ENCODE measurements at regions not wholly inside any gene's neighbourhood (a gene's known extent, or its start where the extent isn't known, plus 50 kb on each side); places are given as distances from the start of the nearest gene placed in this dataset.

DNA sequence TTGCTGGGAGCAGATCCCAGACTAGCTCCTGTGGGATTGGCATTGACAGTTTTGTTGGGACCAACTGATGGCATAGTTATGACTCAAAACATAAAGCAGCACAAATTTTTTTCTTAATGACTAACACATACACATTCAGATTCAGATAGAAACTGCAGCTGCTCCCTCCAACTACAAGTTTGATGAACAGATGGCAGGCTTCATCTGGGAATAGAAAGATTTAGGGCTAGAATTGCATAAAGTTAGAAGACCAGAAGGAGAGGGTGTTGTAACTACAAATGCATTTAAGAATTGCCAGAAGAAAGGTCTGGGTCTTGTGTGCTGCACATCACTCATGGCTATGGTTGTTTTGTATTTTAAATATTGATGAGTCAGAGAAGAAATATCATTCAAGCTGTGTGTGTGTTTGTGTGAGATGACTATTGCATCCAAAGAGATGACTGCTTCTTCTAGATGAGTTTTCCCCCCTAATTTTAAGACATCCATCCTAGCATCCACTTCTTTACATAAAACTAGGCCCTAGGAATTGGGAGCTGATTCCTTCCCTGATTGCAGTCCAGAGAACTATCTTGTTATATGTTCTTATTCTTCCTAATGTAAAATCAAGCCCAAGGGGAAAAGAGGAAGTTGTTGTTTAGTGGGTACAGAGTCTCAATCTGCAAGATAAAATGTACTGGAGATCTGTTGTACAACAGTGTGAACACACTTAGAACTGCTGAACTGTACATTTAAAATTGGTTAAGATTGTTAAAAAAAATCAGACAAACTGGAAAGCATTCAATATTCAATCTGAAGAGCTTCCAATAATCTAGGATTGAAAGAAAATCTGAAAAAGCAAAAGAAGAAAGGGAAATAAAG, 175.1 kb downstream of the PARM1 start:
- no peaks in the 10 kb centered on the region for H3K4me1 ChIP-seq (ENCODE audit: insufficient read depth, low read length)
- H3K9me3 Mint-ChIP-seq: no peaks in the 10 kb centered on the region
- H3K27ac Mint-ChIP-seq: no peak overlapping the region
- no peaks in the 10 kb centered on the region for H3K27me3 ChIP-seq (ENCODE audit: control insufficient read depth in 1 of 2, insufficient read depth in 2 of 2, low read length in 2 of 2)
- no peak for ATAC-seq (ENCODE audit: poor library complexity)
- no peaks in the 10 kb centered on the region for H3K4me1 Mint-ChIP-seq (ENCODE audit: low read depth)
- CTCF ChIA-PET: no interaction called here
- H3K36me3 ChIP-seq (ENCODE audit: insufficient read depth, low read length): no peaks in the 10 kb centered on the region
- no peaks in the 10 kb centered on the region for H3K27me3 Mint-ChIP-seq
- POLR2A ChIA-PET: no interaction called here
- TF ChIP-seq, protein P1, sequence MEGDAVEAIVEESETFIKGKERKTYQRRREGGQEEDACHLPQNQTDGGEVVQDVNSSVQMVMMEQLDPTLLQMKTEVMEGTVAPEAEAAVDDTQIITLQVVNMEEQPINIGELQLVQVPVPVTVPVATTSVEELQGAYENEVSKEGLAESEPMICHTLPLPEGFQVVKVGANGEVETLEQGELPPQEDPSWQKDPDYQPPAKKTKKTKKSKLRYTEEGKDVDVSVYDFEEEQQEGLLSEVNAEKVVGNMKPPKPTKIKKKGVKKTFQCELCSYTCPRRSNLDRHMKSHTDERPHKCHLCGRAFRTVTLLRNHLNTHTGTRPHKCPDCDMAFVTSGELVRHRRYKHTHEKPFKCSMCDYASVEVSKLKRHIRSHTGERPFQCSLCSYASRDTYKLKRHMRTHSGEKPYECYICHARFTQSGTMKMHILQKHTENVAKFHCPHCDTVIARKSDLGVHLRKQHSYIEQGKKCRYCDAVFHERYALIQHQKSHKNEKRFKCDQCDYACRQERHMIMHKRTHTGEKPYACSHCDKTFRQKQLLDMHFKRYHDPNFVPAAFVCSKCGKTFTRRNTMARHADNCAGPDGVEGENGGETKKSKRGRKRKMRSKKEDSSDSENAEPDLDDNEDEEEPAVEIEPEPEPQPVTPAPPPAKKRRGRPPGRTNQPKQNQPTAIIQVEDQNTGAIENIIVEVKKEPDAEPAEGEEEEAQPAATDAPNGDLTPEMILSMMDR (IDR thresholded peaks at IDR 0.05): no peak
- H3K9me3 ChIP-seq (ENCODE audit: control insufficient read depth in 1 of 2, insufficient read depth in 1 of 2, low read length in 2 of 2): no peaks in the 10 kb centered on the region
- H3K36me3 Mint-ChIP-seq (ENCODE audit: low read depth): no peaks in the 10 kb centered on the region
- no peak overlapping the region for H3K27ac ChIP-seq (ENCODE audit: low read depth in 1 of 2, low read length in 2 of 2)
- no peak overlapping the region for H3K4me3 Mint-ChIP-seq
- no peak overlapping the region for H3K4me3 ChIP-seq (ENCODE audit: low read length)
- no peak for DNase-seq
- intact Hi-C loops (cut with DNase I, micrococcal nuclease): no loop called here

DNA sequence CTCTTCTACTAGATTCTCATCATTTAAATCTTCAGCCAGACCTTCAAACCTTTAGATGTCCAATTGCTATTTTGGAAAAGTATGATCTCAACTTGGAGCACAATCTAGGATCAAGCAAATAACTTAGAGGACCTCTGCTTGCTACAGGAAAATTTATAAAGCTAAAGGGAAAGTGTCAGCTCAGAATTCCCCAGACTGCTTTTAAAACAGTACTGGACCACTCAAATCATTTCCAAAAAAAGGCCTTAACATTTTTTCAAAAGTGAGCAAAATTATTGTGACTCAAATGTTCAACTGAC, 169.8 kb downstream of the PARM1 start:
- Histone ChIP-seq H3K9me3 (ENCODE audit: control insufficient read depth in 1 of 2, insufficient read depth in 1 of 2, low read length in 2 of 2) (peaks cover 5 to 9% of the 10 kb centered on the region in 2 experiments), H3K4me1 (ENCODE audit: insufficient read depth, low read length) (no peaks in the 10 kb centered on the region), H3K27me3 (ENCODE audit: control insufficient read depth in 1 of 2, insufficient read depth in 2 of 2, low read length in 2 of 2) (no peaks in the 10 kb centered on the region), H3K36me3 (ENCODE audit: insufficient read depth, low read length) (no peaks in the 10 kb centered on the region), H3K27ac (ENCODE audit: low read depth in 1 of 2, low read length in 2 of 2) (no peak overlapping the region), H3K4me3 (ENCODE audit: low read length) (no peak overlapping the region)
- Mint-ChIP-seq H3K9me3 (peaks cover 15% of the 10 kb centered on the region), H3K27me3 (no peaks in the 10 kb centered on the region), H3K4me1 (ENCODE audit: low read depth) (no peaks in the 10 kb centered on the region), H3K4me3 (no peak overlapping the region), H3K36me3 (ENCODE audit: low read depth) (no peaks in the 10 kb centered on the region), H3K27ac (no peak overlapping the region)
- intact Hi-C loops (cut with DNase I, micrococcal nuclease): no loop called here
- ChIA-PET POLR2A (no interaction called here), CTCF (no interaction called here)
- ATAC-seq (ENCODE audit: poor library complexity) (no peak), DNase-seq (no peak)
- TF ChIP-seq, protein P1 (IDR thresholded peaks at IDR 0.05): no peak

DNA sequence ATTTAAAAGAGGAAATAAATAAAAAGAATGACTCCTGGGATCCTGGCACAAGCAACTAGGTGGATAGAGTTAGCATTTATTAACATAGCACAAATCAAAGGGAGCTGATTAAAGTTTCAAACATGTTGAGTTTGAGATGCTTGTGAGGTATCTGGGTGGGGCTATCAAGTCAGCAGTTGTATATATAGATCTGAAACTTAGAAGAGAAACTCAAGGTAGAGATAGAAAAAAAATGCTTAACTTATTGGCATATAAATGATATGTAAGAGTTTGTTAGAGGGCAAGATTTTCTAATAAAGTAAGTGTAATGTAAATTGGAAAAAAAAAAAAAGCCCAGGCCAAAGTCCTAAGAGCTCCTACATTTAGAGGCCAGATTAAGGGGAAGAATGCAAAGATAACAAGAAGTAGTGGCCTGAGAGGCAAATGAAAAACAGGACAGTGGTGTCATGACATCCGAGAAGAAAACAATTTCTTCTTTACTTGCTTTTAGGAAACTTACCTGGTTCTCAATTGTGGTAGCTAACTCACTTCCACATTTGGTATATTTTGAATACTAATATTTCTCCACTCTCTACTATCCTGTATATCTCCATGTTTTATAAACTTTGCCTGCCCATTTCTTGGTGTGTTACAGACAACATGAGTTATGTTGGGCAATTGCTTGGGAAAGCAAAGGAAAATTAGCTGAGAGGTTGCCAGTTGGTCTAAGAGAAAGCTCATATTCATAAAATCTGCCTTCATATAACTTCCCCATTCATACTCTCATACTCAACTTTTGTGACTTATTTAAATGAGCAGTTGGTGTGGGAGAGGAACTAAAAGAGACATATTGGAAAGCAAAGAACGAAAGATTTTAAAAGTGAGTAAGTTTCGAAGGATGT, 169.2 kb downstream of the PARM1 start:
- Histone ChIP-seq H3K27me3 (ENCODE audit: control insufficient read depth in 1 of 2, insufficient read depth in 2 of 2, low read length in 2 of 2) (no peaks in the 10 kb centered on the region), H3K36me3 (ENCODE audit: insufficient read depth, low read length) (no peaks in the 10 kb centered on the region), H3K4me1 (ENCODE audit: insufficient read depth, low read length) (no peaks in the 10 kb centered on the region), H3K4me3 (ENCODE audit: low read length) (no peak overlapping the region), H3K27ac (ENCODE audit: low read depth in 1 of 2, low read length in 2 of 2) (no peak overlapping the region), H3K9me3 (ENCODE audit: control insufficient read depth in 1 of 2, insufficient read depth in 1 of 2, low read length in 2 of 2) (peaks cover 5 to 9% of the 10 kb centered on the region in 2 experiments)
- H3K36me3 Mint-ChIP-seq (ENCODE audit: low read depth): no peaks in the 10 kb centered on the region
- no peaks in the 10 kb centered on the region for H3K27me3 Mint-ChIP-seq
- H3K9me3 Mint-ChIP-seq: peaks cover 15% of the 10 kb centered on the region
- no peak overlapping the region for H3K4me3 Mint-ChIP-seq
- H3K27ac Mint-ChIP-seq: no peak overlapping the region
- CTCF ChIA-PET: no interaction called here
- TF ChIP-seq, protein P1 (IDR thresholded peaks at IDR 0.05): no peak
- ATAC-seq (ENCODE audit: poor library complexity): no peak
- intact Hi-C loops (cut with DNase I, micrococcal nuclease): no loop called here
- DNase-seq: no peak
- POLR2A ChIA-PET: no interaction called here
- H3K4me1 Mint-ChIP-seq (ENCODE audit: low read depth): no peaks in the 10 kb centered on the region
